ENCODE measurements at regions not wholly inside any gene's neighbourhood (a gene's known extent, or its start where the extent isn't known, plus 50 kb on each side); places are given as distances from the start of the nearest gene placed in this dataset.

DNA sequence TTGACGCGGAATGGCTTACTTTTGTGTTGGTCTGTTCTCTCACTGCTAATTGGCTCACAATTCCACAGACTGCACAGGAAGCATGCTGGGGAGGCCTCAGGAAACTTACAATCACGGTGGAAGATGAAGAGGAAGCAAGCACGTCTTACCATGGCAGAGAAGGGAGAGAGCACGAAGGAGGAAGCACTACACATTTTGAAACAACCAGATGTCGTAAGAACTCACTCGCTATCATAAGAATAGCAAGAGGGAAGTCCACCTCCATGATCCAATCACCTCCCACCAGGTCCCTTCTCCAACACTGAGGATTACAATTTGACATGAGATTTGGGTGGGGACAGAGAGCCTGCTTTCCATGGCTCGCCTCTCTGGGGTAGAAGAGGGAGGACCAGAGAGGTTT, 106.2 kb downstream of the KCNF1 start:
- Histone ChIP-seq H3K9me3 (ENCODE audit: insufficient read depth, low read depth) (no peaks in the 10 kb centered on the region), H3K4me1 (replicated peaks; ENCODE audit: insufficient read depth) (peaks cover 13% of the 10 kb centered on the region), H2AFZ (no peak overlapping the region), H4K20me1 (ENCODE audit: insufficient read depth) (no peaks in the 10 kb centered on the region), H3K36me3 (ENCODE audit: low read depth) (no peaks in the 10 kb centered on the region), H3K27me3 (ENCODE audit: insufficient read depth, low read depth) (no peaks in the 10 kb centered on the region), H3K9me2 (ENCODE audit: insufficient read depth) (no peaks in the 10 kb centered on the region), H3K4me3 (no peak overlapping the region), H3K4me2 (no peak overlapping the region), H3F3A (ENCODE audit: insufficient read depth, low read depth) (peaks cover 13% of the 10 kb centered on the region), H3K79me2 (ENCODE audit: low read depth) (no peaks in the 10 kb centered on the region), H3K27ac (no peak overlapping the region)
- no TSS peak for BruUV-seq (replicated peaks)
- ChIA-PET POLR2A (ENCODE audit: unreplicated experiment) (no interaction called here), CTCF (no interaction called here)
- intact Hi-C loops (cut with micrococcal nuclease; ENCODE audit: unreplicated experiment), result no loop called here
- no peak for TF ChIP-seq EZH2 (IDR thresholded peaks at IDR 0.05; ENCODE audit: low read depth)
- TF ChIP-seq, protein P1, sequence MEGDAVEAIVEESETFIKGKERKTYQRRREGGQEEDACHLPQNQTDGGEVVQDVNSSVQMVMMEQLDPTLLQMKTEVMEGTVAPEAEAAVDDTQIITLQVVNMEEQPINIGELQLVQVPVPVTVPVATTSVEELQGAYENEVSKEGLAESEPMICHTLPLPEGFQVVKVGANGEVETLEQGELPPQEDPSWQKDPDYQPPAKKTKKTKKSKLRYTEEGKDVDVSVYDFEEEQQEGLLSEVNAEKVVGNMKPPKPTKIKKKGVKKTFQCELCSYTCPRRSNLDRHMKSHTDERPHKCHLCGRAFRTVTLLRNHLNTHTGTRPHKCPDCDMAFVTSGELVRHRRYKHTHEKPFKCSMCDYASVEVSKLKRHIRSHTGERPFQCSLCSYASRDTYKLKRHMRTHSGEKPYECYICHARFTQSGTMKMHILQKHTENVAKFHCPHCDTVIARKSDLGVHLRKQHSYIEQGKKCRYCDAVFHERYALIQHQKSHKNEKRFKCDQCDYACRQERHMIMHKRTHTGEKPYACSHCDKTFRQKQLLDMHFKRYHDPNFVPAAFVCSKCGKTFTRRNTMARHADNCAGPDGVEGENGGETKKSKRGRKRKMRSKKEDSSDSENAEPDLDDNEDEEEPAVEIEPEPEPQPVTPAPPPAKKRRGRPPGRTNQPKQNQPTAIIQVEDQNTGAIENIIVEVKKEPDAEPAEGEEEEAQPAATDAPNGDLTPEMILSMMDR (conservative IDR thresholded peaks at IDR 0.05), result no peak
- no peak for DNase-seq

DNA sequence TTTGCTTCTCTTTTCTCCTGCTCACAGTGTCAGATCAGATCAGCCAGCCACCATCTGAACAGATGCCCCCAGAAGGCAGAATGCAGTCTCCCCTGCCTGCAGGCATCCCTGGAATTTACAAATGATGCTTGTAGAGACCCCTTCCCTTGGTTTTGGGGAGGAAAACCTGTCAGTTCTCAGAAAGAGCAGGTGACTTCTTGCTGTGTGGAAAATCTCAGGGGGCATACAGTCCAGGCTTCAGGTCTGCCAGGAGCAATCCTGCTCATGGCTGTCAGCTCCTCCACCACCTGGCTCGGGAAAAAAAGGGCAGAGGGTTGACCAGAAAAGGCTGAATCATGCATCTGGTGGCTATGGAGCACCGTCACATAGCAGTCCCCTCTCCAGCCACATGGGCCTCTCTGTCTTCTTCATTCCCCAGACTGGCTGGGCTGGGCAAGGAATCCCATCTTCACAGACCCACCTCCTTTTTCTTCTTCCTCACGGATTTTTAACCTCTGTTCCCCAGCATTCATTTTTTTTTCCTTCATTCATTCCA, 107.0 kb downstream of the KCNF1 start:
- CTCF ChIA-PET, result no interaction called here
- no peaks in the 10 kb centered on the region for H4K20me1 ChIP-seq (ENCODE audit: insufficient read depth)
- peaks cover 21% of the 10 kb centered on the region for H3K4me1 ChIP-seq (replicated peaks; ENCODE audit: insufficient read depth)
- no peaks in the 10 kb centered on the region for H3K9me2 ChIP-seq (ENCODE audit: insufficient read depth)
- H3K4me3 ChIP-seq, result no peak overlapping the region
- no peak for TF ChIP-seq EZH2 (IDR thresholded peaks at IDR 0.05; ENCODE audit: low read depth)
- TF ChIP-seq, protein P1 (conservative IDR thresholded peaks at IDR 0.05), result no peak
- H3K79me2 ChIP-seq (ENCODE audit: low read depth), result no peaks in the 10 kb centered on the region
- no peaks in the 10 kb centered on the region for H3K9me3 ChIP-seq (ENCODE audit: insufficient read depth, low read depth)
- BruUV-seq (replicated peaks), result no TSS peak
- POLR2A ChIA-PET (ENCODE audit: unreplicated experiment), result no interaction called here
- H3K27me3 ChIP-seq (ENCODE audit: insufficient read depth, low read depth), result no peaks in the 10 kb centered on the region
- H3K27ac ChIP-seq, result no peak overlapping the region
- DNase-seq, result no peak
- H3K4me2 ChIP-seq, result no peak overlapping the region
- no peaks in the 10 kb centered on the region for H3K36me3 ChIP-seq (ENCODE audit: low read depth)
- H2AFZ ChIP-seq, result no peak overlapping the region
- peaks cover 13% of the 10 kb centered on the region for H3F3A ChIP-seq (ENCODE audit: insufficient read depth, low read depth)
- intact Hi-C loops (cut with micrococcal nuclease; ENCODE audit: unreplicated experiment), result no loop called here

DNA sequence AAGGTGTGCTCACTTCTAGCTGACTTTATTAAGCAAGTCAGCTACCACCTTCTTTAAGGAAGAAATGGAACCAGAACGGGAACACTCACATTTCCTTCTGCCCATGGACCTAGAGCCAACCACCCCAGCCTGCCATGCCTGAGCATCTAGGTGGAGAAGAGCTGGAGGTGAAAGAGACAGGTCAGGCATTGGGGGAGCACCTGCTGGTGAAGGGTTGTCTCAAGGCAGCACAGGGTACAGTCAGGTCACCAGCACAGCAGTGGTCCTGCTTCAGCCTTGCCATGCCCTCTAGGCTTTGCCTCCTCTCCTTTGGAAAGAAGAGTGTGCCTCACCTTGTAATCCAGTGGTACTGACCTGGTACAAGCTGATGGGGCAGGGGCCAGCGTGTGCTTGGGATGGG, 107.9 kb downstream of the KCNF1 start:
- CTCF ChIA-PET, result no interaction called here
- no peaks in the 10 kb centered on the region for H3K79me2 ChIP-seq (ENCODE audit: low read depth)

More for the DNA sequence above, 107.9 kb downstream of the KCNF1 start:
- Histone ChIP-seq H3K9me3 (ENCODE audit: insufficient read depth, low read depth) (no peaks in the 10 kb centered on the region), H3K4me2 (no peak overlapping the region), H3K4me1 (replicated peaks; ENCODE audit: insufficient read depth) (peaks cover 29% of the 10 kb centered on the region), H3K27me3 (ENCODE audit: insufficient read depth, low read depth) (no peaks in the 10 kb centered on the region), H3K9me2 (ENCODE audit: insufficient read depth) (no peaks in the 10 kb centered on the region), H3K36me3 (ENCODE audit: low read depth) (no peaks in the 10 kb centered on the region), H3K27ac (no peak overlapping the region), H4K20me1 (ENCODE audit: insufficient read depth) (no peaks in the 10 kb centered on the region), H2AFZ (no peak overlapping the region), H3F3A (ENCODE audit: insufficient read depth, low read depth) (peaks cover 13% of the 10 kb centered on the region), H3K4me3 (no peak overlapping the region)
- no peak for TF ChIP-seq EZH2 (IDR thresholded peaks at IDR 0.05; ENCODE audit: low read depth)
- TF ChIP-seq, protein P1 (conservative IDR thresholded peaks at IDR 0.05), result no peak
- no TSS peak for BruUV-seq (replicated peaks)
- intact Hi-C loops (cut with micrococcal nuclease; ENCODE audit: unreplicated experiment), result no loop called here
- DNase-seq, result no peak
- POLR2A ChIA-PET (ENCODE audit: unreplicated experiment), result no interaction called here
